NCI-H1092 (cell line): ENCODE measurements at regions not wholly inside any gene's neighbourhood (a gene's known extent, or its start where the extent isn't known, plus 50 kb on each side); places are given as distances from the start of the nearest gene placed in this dataset.
"Not testable (repeated sequence)": the region's sequence is repeated elsewhere in the genome, so short reads cannot be mapped to it uniquely, and the experiment has no call there.

Experiments used
- DNase-seq: peaks from one replicate; lab custom pipeline; 2025; lab: John Stamatoyannopoulos, UW

GRCh38 chr6:92510137-92510536 is 909.2 kb downstream of the EPHA7 start:
- no peak for DNase-seq

- no peak for DNase-seq
These were observed 911.8 kb downstream of the EPHA7 start for GRCh38 chr6:92507552-92507951.

GRCh38 chr6:92504509-92504908 is 914.9 kb downstream of the EPHA7 start:
- DNase-seq = no peak

- no peak for DNase-seq
These were observed 922.1 kb downstream of the EPHA7 start for GRCh38 chr6:92497281-92497680.

- DNase-seq = no peak
These were observed 922.8 kb downstream of the EPHA7 start for GRCh38 chr6:92496527-92496926.

GRCh38 chr6:92495242-92495641 is 924.1 kb downstream of the EPHA7 start:
- DNase-seq = no peak

- no peak for DNase-seq
These were observed 933.9 kb downstream of the EPHA7 start for GRCh38 chr6:92485487-92485886.

GRCh38 chr6:92479831-92480230 is 939.5 kb downstream of the EPHA7 start:
- no peak for DNase-seq

- DNase-seq = no peak
These were observed 946.3 kb downstream of the EPHA7 start for GRCh38 chr6:92473056-92473455.

- no peak for DNase-seq
These were observed 950.1 kb downstream of the EPHA7 start for GRCh38 chr6:92469186-92469828.

GRCh38 chr6:92468066-92468465 is 951.3 kb downstream of the EPHA7 start:
- no peak for DNase-seq

- DNase-seq = no peak
These were observed 959.2 kb downstream of the EPHA7 start for GRCh38 chr6:92460133-92460532.

- DNase-seq = no peak
These were observed 959.8 kb downstream of the EPHA7 start for GRCh38 chr6:92459606-92460005.

GRCh38 chr6:92446052-92446451 is 973.3 kb downstream of the EPHA7 start:
- DNase-seq = no peak

GRCh38 chr6:92433911-92434310 is 985.4 kb downstream of the EPHA7 start:
- no peak for DNase-seq

- no peak for DNase-seq
These were observed 987.9 kb downstream of the EPHA7 start for GRCh38 chr6:92431502-92431901.

GRCh38 chr6:92428448-92428847 is 990.9 kb downstream of the EPHA7 start:
- no peak for DNase-seq

- DNase-seq = no peak
These were observed 991.9 kb downstream of the EPHA7 start for GRCh38 chr6:92427453-92427852.

- DNase-seq = no peak
These were observed 1003.7 kb downstream of the EPHA7 start for GRCh38 chr6:92415656-92416055.

GRCh38 chr6:92408350-92408749 is 1011.0 kb downstream of the EPHA7 start:
- DNase-seq = no peak

- no peak for DNase-seq
These were observed 1015.1 kb downstream of the EPHA7 start for GRCh38 chr6:92404281-92404680.

- DNase-seq = no peak
These were observed 1019.4 kb downstream of the EPHA7 start for GRCh38 chr6:92399911-92400310.

- not testable (repeated sequence) for DNase-seq
These were observed 1030.7 kb downstream of the EPHA7 start for GRCh38 chr6:92388706-92389105.

- DNase-seq = no peak
These were observed 1038.4 kb downstream of the EPHA7 start for GRCh38 chr6:92380803-92381601.
